Astrocyte of the spinal cord (primary cell): ENCODE measurements at regions not wholly inside any gene's neighbourhood (a gene's known extent, or its start where the extent isn't known, plus 50 kb on each side); places are given as distances from the start of the nearest gene placed in this dataset.

Source experiments
- DNase-seq: peaks from one replicate; pipeline ENCODE4 v3.0.0; 2011; ENCODE audit warnings: low read depth, low spot score
- H3K4me3 ChIP-seq: 2 replicates; pipeline ENCODE4 v1.5.1; 2011; ENCODE audit warnings: low read depth, mild to moderate bottlenecking, low read length, moderate library complexity
- CTCF ChIP-seq: IDR thresholded peaks from 2 replicates; pipeline ENCODE4 v1.5.1; 2012; ENCODE audit warnings: low read depth, mild to moderate bottlenecking, low read length, inconsistent platforms
- in situ Hi-C: cut with HindIII; loops from 2 replicates; pipeline ENCODE4 v1.10.0; 2017; ENCODE audit warnings: low sequenced_read_pairs

GRCh38 chr1:244354810-244355278, 96.9 kb downstream of the ADSS2 start:
- no peak for DNase-seq
- H3K4me3 ChIP-seq: no peak overlapping the region
- TF ChIP-seq CTCF: no peak
- in situ Hi-C loops: no loop called here

- H3K4me3 ChIP-seq: no peak overlapping the region
- TF ChIP-seq CTCF: no peak
- no peak for DNase-seq
- in situ Hi-C loops: no loop called here
These were observed 95.3 kb downstream of the ADSS2 start for GRCh38 chr1:244356376-244356775.
